ENCODE measurements at regions not wholly inside any gene's neighbourhood (a gene's known extent, or its start where the extent isn't known, plus 50 kb on each side); places are given as distances from the start of the nearest gene placed in this dataset.

- TF ChIP-seq CTCF (IDR thresholded peaks at IDR 0.05 in 4 of 5, conservative IDR thresholded peaks at IDR 0.05 in 1 of 5) (no peak), POLR2A (IDR thresholded peaks at IDR 0.05) (no peak)
Observed at GRCh38 chr1:109849655-109850054, 61.0 kb upstream of the CSF1 start.
